OCI-LY1 (cell line): ENCODE measurements at regions not wholly inside any gene's neighbourhood (a gene's known extent, or its start where the extent isn't known, plus 50 kb on each side); places are given as distances from the start of the nearest gene placed in this dataset.

Source experiments
- EZH2 ChIP-seq: fragments of 200-600 bp; sonication (generic), shearing (Covaris generic); IDR thresholded peaks from 2 replicates; pipeline ENCODE4 v1.8.0; 2017; ENCODE audit warnings: borderline replicate concordance, mixed run types, mild to moderate bottlenecking, antibody characterized with exemption, low read length, moderate library complexity, mixed read lengths
- TF ChIP-seq, protein P1 (sequence below): fragments of 200-600 bp; sonication (generic), shearing (Covaris generic); IDR thresholded peaks from 2 replicates; pipeline ENCODE4 v1.5.1; 2017; ENCODE audit warnings: mild to moderate bottlenecking, antibody characterized with exemption, low read length, moderate library complexity, mixed read lengths

DNA sequence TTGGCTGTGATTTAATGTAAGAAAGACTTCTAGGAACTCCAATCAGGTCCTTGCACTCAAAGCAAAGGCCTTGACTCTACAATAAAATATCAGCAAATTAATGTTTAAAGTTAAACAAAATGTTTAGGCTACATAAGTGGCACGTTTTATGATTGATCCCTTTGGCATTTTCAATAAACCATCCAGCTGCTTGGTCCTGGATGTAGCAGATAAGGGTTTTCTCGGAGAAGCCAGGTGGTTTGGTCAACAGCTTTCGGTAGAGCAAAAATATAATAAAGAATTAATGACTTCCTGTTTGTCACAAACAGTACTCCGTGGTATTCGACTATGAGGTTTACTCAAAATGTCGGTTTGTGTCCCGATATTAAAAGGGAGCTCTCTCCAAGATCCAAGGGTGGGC, 95.8 kb downstream of the GEMIN8 start:
- TF ChIP-seq, protein P1, sequence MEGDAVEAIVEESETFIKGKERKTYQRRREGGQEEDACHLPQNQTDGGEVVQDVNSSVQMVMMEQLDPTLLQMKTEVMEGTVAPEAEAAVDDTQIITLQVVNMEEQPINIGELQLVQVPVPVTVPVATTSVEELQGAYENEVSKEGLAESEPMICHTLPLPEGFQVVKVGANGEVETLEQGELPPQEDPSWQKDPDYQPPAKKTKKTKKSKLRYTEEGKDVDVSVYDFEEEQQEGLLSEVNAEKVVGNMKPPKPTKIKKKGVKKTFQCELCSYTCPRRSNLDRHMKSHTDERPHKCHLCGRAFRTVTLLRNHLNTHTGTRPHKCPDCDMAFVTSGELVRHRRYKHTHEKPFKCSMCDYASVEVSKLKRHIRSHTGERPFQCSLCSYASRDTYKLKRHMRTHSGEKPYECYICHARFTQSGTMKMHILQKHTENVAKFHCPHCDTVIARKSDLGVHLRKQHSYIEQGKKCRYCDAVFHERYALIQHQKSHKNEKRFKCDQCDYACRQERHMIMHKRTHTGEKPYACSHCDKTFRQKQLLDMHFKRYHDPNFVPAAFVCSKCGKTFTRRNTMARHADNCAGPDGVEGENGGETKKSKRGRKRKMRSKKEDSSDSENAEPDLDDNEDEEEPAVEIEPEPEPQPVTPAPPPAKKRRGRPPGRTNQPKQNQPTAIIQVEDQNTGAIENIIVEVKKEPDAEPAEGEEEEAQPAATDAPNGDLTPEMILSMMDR: no peak
- no peak for TF ChIP-seq EZH2
